Ectodermal cell (in vitro differentiated cells): ENCODE measurements at regions not wholly inside any gene's neighbourhood (a gene's known extent, or its start where the extent isn't known, plus 50 kb on each side); places are given as distances from the start of the nearest gene placed in this dataset.

ENCODE experiments used
- H3K27ac ChIP-seq: 2 replicates; pipeline ENCODE4 v1.7.0; 2013; ENCODE audit warnings: mild to moderate bottlenecking, low read depth, low read length; ENCODE audit not compliant: insufficient read depth, poor library complexity, severe bottlenecking
- H3K27me3 ChIP-seq: 2 replicates; pipeline ENCODE4 v1.7.0; 2013; ENCODE audit warnings: mild to moderate bottlenecking, low read length; ENCODE audit not compliant: insufficient read depth, control insufficient read depth, poor library complexity, severe bottlenecking
- H3K36me3 ChIP-seq: one replicate; pipeline ENCODE4 v1.7.0; 2013; ENCODE audit warnings: low read length; ENCODE audit not compliant: control insufficient read depth, insufficient read depth
- H3K4me1 ChIP-seq: one replicate; pipeline ENCODE4 v1.7.0; 2013; ENCODE audit warnings: low read length; ENCODE audit not compliant: control insufficient read depth, insufficient read depth
- H3K4me3 ChIP-seq: 2 replicates; pipeline ENCODE4 v1.7.0; 2013; ENCODE audit warnings: low read depth, low read length, control low read depth; ENCODE audit not compliant: insufficient read depth
- H3K9me3 ChIP-seq: 2 replicates; pipeline ENCODE4 v1.7.0; 2013; ENCODE audit warnings: mild to moderate bottlenecking, low read length, moderate library complexity; ENCODE audit not compliant: control insufficient read depth
- WGBS, 2 experiments: methylation state at CpG; one replicate each; pipeline ENCODE4 v1.1.7; 2013; ENCODE audit warnings: missing lambda C conversion rate in 2 of 2; 5-methylcytosine and 5-hydroxymethylcytosine counted together

DNA sequence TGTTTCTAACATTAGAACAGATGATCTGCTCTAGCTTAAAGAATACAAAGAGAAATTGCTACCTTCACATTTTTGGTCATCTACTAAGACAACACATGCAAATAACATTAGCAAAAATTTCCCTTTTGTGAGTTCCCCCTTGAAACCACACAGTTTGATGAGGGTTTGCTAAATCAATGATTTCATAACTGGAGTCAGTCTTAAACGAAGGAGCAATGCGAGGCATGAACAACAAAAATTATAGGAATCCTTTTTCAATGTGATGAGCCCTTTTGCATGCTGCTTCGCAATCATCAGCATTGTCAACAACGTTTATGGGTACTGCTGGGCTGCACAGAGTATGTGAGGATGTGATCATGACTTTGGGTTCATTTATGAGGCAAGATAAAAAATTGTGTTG is 286.4 kb downstream of the C7orf25 start:
- WGBS, 2 experiments: 95 to 96% methylated on average over 4 of the region's 4 CpGs
- no peaks in the 10 kb centered on the region for H3K27me3 ChIP-seq
- no peak overlapping the region for H3K27ac ChIP-seq
- H3K4me1 ChIP-seq: no peaks in the 10 kb centered on the region
- no peaks in the 10 kb centered on the region for H3K36me3 ChIP-seq
- H3K9me3 ChIP-seq: no peaks in the 10 kb centered on the region
- no peak overlapping the region for H3K4me3 ChIP-seq

DNA sequence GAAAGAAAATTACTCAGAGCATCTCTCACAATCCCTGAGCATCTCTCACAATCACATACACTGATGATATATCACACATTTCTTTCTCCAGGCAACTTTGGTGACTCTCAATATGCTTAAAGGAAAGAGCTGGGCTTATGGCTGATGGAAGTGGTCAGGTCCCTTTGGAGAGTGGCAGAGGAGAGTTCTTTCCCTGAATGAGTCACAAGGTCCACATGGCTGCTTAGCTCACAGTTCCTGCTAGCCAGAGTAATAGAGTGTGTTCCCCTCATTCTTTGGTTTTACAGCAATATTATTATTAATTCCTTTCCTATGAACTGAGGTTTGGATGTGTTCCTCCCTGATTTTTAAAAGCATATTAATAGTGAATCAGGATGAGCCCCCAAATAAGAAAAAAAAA is 287.4 kb downstream of the C7orf25 start:
- H3K27me3 ChIP-seq: no peaks in the 10 kb centered on the region
- H3K36me3 ChIP-seq: no peaks in the 10 kb centered on the region
- no peak overlapping the region for H3K27ac ChIP-seq
- H3K9me3 ChIP-seq: no peaks in the 10 kb centered on the region
- H3K4me3 ChIP-seq: no peak overlapping the region
- no peaks in the 10 kb centered on the region for H3K4me1 ChIP-seq

DNA sequence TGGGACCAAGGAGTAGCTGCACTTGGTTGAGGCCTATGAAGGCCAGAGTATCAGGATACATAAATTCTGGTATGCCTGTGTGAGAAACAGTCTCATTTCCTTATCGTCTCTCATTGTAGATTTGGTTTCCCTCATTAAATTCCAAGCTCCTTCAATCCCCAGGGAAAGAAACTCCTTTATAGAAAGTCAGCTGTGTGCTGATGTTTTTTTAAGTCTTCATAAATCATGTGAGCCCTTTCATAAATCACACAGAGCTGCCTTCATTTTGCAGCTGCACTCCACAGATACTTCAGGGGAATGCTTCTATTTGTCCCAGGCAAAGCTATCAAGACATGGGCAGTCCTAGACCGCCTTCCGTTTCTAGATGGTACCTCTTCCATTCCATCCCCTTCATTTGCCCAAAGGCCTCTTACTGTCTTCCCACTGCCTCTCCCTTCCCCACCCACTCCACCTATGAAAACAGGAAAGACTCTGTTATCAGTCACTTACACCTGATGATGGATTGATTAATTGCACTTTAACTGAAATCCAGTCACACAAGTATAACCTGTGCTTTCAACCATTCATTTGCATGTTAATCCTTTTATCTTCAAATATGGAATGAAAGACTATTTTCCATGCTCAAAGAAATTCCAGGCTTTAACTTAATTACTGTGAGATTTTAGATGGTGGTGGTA is 290.2 kb downstream of the C7orf25 start:
- H3K27me3 ChIP-seq: no peaks in the 10 kb centered on the region
- H3K27ac ChIP-seq: no peak overlapping the region
- 94 to 97% methylated on average over 3 of the region's 3 CpGs for WGBS, 2 experiments
- no peak overlapping the region for H3K4me3 ChIP-seq
- H3K4me1 ChIP-seq: peaks cover 14% of the 10 kb centered on the region
- no peaks in the 10 kb centered on the region for H3K9me3 ChIP-seq
- H3K36me3 ChIP-seq: no peaks in the 10 kb centered on the region

DNA sequence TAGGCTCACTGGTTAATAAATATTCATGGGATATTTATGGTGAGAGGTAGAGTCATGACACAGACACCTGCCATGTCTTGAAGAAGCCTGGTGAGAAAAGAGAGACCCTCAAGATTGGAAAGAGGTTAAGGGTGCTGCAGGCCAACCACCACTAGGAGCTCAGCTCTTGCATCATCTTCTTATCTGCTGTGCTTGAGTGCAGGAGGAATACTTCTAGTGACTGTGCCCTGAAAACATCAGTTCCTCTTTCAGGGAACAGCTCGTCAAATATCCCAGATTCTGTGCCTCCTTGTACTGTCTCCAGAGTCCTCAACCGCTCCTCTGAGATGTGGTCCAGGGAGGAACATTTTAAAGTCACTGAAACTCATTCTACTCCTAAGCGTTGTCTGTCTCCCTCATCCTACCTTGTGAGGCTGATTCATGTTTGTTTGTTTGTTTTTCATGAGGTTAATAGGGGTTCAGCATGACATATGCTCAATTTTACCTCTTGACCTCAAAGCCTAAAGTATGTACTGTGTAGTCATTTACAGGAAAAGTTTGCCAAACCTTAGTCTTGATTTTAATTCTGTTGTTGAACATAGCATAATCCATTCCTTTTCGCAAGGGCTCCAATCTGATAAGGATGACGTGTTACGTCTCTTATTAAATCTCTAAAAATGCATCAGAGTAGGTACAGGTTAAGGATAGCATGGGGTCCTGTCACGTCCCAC is 293.1 kb downstream of the C7orf25 start:
- Histone ChIP-seq H3K27me3 (no peaks in the 10 kb centered on the region), H3K36me3 (no peaks in the 10 kb centered on the region), H3K4me1 (peaks cover 14% of the 10 kb centered on the region), H3K9me3 (no peaks in the 10 kb centered on the region), H3K4me3 (no peak overlapping the region), H3K27ac (no peak overlapping the region)
- 96 to 98% methylated on average over 6 to 7 of the region's 7 CpGs for WGBS, 2 experiments

DNA sequence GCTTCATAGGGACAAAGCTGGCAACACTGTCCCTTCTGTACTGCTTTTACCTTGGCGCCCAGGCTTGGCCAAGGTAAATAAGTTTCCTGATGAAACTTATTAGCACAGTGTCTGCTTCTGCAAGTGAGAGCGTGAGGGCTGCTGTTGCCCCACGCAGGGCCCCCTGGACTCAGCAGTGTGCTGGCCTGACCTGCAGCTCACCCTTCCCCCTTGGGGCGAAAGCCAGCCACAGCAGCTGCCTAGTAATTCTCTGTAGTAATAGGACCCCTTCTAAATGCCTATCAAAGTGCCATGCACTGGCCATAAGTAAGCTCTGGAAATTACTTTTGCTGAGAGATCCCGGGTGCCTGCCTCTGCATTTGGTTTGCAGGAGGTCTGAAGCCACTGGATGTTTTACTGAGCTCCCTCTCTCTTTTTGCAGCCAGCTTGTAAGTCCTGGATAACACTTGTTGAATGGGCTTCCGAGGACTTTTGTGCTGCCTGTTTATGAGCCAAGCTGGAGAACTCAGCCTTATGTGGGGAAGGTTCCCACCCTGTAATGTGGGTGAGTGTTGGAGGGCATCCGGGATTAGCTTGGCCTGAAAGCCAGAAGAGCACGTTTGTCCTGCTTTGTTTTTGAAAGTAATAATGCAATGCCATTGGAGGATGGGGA is 293.9 kb downstream of the C7orf25 start:
- peaks cover 14% of the 10 kb centered on the region for H3K4me1 ChIP-seq
- peak overlapping the region; percentile 19 for H3K27ac ChIP-seq
- no peaks in the 10 kb centered on the region for H3K9me3 ChIP-seq
- 72 to 74% methylated on average over 8 of the region's 8 CpGs for WGBS, 2 experiments
- no peaks in the 10 kb centered on the region for H3K36me3 ChIP-seq
- no peak overlapping the region for H3K4me3 ChIP-seq
- no peaks in the 10 kb centered on the region for H3K27me3 ChIP-seq

DNA sequence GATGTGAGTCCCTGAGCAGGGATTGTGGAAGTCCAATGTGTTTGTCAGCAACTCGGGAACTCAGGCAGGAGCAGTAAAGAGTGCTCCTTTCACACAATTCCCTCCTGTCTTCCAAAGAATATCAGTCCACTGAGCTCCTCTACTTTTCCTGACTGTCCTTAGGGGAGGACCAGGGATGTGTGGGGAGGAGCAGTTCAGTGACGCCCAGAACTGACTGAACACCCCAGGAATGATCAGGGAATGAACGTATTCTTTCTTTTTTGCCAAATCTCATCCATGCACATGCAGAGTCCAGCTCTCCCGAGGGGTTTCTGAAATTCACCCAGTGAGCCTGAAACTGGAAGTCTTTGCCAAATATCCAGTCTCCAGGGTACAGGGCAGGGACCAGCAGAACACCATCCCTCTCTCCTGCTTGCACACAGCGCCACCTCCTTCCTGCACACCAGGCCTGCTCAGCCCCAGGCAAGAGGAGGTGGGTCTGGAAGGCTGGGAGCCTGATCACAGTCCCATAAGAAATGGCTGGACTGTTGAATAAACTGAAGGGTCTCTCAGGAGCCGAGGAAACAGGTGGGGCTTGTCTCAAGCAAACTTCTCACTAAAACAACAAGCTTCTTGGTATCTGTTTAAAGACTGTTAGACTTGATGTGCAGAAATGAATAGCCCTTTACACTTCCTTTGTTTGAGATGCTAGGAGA is 294.7 kb downstream of the C7orf25 start:
- H3K4me3 ChIP-seq: no peak overlapping the region
- H3K9me3 ChIP-seq: no peaks in the 10 kb centered on the region
- no peaks in the 10 kb centered on the region for H3K27me3 ChIP-seq
- peak overlapping the region; percentile 19 for H3K27ac ChIP-seq
- no peaks in the 10 kb centered on the region for H3K36me3 ChIP-seq
- peaks cover 14% of the 10 kb centered on the region for H3K4me1 ChIP-seq
- WGBS, 2 experiments: 92 to 94% methylated on average over 6 of the region's 6 CpGs

DNA sequence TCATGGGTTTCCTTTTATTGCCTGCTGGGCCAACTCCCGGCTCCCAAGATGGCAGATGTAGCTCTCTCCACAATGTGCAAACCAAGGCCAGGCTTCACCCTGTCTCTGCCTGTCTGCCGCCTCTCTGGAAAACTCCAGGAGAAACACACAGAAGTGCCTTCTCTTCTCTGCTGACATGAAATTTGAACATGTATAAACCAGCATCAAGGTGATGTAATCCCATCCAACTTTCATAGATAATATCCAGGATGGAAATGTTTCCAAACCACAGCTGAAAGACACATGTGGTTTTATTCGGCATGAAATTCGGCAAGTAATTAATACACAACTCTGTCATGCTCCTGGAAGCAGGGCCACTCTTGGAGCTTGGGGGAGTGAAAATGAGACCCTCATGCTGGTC is 297.2 kb downstream of the C7orf25 start:
- Histone ChIP-seq H3K27me3 (no peaks in the 10 kb centered on the region), H3K27ac (no peak overlapping the region), H3K36me3 (no peaks in the 10 kb centered on the region), H3K4me3 (no peak overlapping the region), H3K9me3 (no peaks in the 10 kb centered on the region), H3K4me1 (peaks cover 14% of the 10 kb centered on the region)
- 92 to 93% methylated on average over 4 of the region's 4 CpGs for WGBS, 2 experiments

DNA sequence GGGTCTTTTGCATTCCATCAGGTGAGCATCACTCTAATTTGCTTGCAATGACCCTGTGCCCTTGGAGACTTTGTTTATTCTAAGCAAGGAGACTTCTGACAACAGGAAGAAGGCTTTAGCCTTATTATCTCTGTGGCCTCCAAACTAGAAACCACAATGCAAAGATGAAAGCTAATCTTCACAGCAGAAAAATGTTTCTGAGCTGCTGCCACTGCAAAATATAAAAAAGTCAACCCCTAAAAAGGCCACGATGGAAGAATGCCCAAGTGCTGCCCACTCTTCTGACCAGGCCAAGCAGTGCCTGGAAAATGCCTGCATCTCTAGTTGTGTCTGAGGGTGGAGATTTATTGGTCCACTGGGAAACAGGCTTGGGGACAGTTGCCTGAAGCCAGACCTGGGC is 299.9 kb downstream of the C7orf25 start:
- no peak overlapping the region for H3K27ac ChIP-seq
- H3K4me3 ChIP-seq: no peak overlapping the region
- WGBS, 2 experiments: 92 to 100% methylated on average over 1 of the region's 1 CpG
- no peaks in the 10 kb centered on the region for H3K36me3 ChIP-seq
- H3K9me3 ChIP-seq: peaks cover 2% of the 10 kb centered on the region
- no peaks in the 10 kb centered on the region for H3K4me1 ChIP-seq
- no peaks in the 10 kb centered on the region for H3K27me3 ChIP-seq

DNA sequence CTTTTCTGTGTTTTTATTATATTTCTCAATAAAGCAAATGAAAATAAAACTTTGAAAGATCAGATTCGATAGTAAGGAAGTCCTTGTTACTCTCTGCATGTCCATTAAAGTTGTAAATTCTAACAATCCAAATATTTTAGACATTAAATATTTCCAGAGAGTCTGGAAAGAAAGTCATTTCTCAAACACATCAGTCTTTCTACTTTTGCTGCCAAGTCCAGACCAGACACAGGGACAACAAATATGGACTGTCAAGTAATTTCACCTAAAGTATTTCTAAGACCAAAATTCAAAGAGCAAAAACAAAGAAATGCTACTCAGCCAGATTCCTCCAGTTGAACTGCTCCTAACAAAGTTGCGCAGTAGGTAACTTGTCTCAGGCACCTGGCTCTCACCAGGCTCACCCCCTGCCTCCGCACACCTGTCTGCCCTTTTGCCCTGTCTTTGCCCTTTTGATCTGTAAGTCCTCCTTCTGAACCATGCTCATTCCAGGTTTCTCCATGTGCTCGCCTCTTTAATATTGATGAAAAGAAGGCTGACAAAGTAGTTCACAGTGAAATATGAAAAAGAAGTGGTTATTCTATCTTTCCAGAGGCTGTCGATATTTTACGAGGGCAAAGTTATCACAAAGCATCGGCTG is 300.5 kb downstream of the C7orf25 start:
- no peak overlapping the region for H3K27ac ChIP-seq
- 95 to 96% methylated on average over 6 to 7 of the region's 7 CpGs for WGBS, 2 experiments

More for the DNA sequence above, 300.5 kb downstream of the C7orf25 start:
- H3K27me3 ChIP-seq: no peaks in the 10 kb centered on the region
- H3K4me3 ChIP-seq: no peak overlapping the region
- peaks cover 2% of the 10 kb centered on the region for H3K9me3 ChIP-seq
- H3K4me1 ChIP-seq: peaks cover 5% of the 10 kb centered on the region
- H3K36me3 ChIP-seq: no peaks in the 10 kb centered on the region
